Kidney (tissue), 13 donors: ENCODE measurements at regions not wholly inside any gene's neighbourhood (a gene's known extent, or its start where the extent isn't known, plus 50 kb on each side); places are given as distances from the start of the nearest gene placed in this dataset.
"Not testable (repeated sequence)": the region's sequence is repeated elsewhere in the genome, so short reads cannot be mapped to it uniquely, and the experiment has no call there.

Experiments used
- DNase-seq, 5 donors: peaks; one replicate each; pipeline ENCODE4 v3.0.0-alpha.2; 2013 to 2020
- FAIRE-seq: peaks from 2 replicates; lab custom pipeline; 2012; peaks lifted over from hg19 to GRCh38; lab: Jason Lieb, UNC
- H3K27ac ChIP-seq, 2 donors: one replicate each; pipeline ENCODE4 v1.7.0; 2013; ENCODE audit warnings: low read depth in 2 of 2, low read length in 2 of 2, inconsistent platforms in 1 of 2
- H3K27me3 ChIP-seq: one replicate; pipeline ENCODE4 v1.7.1; 2013; ENCODE audit warnings: low read length, inconsistent platforms; ENCODE audit not compliant: control insufficient read depth, insufficient read depth
- H3K36me3 ChIP-seq, 3 donors: one replicate each; pipeline versions ENCODE4 v1.7.0 to v1.7.1; 2013; ENCODE audit warnings: low read length in 3 of 3, control low read depth in 1 of 3, inconsistent platforms in 1 of 3; ENCODE audit not compliant: insufficient read depth in 3 of 3, control insufficient read depth in 2 of 3
- H3K4me1 ChIP-seq, 3 donors: one replicate each; pipeline versions ENCODE4 v1.7.0 to v1.7.1; 2013; ENCODE audit warnings: low read length in 3 of 3, inconsistent platforms in 1 of 3, low read depth in 1 of 3; ENCODE audit not compliant: control insufficient read depth in 2 of 3, insufficient read depth in 2 of 3
- H3K4me3 ChIP-seq, 3 donors: one replicate each; pipeline versions ENCODE4 v1.7.0 to v1.8.1; 2013; ENCODE audit warnings: low read length in 3 of 3, control low read depth in 1 of 3, inconsistent platforms in 1 of 3
- H3K9ac ChIP-seq, 3 donors: one replicate each; pipeline versions ENCODE4 v1.7.0 to v1.7.1; 2013; ENCODE audit warnings: low read length in 3 of 3, control low read depth in 1 of 3, inconsistent platforms in 1 of 3
- H3K9me3 ChIP-seq, 3 donors: one replicate each; pipeline versions ENCODE4 v1.7.0 to v1.7.1; 2013; ENCODE audit warnings: low read length in 3 of 3, control low read depth in 1 of 3, inconsistent platforms in 1 of 3; ENCODE audit not compliant: control insufficient read depth in 2 of 3, insufficient read depth in 1 of 3
- CTCF ChIP-seq: IDR thresholded peaks from 3 replicates; pipeline ENCODE4 v1.5.1; 2012; ENCODE audit warnings: mild to moderate bottlenecking, moderate library complexity, borderline replicate concordance; ENCODE audit not compliant: insufficient read depth; ENCODE audit errors: extremely low read depth
- intact Hi-C: fragments of 100-400 bp; cut with DNase I; formaldehyde crosslinking; loops from one replicate; pipeline ENCODE4 v1.11.1; 2022
- donor health status: control.
- donor health status: control.
- donor health status: control.
- donor health status: control.
- donor health status: control.
- donor health status: DM: yes; HTN: yes; CAD: no.
- donor health status: Normal renal cell carcinoma (clear cell type).

GRCh38 chr12:69172491-69172890, 66.9 kb upstream of the CPSF6 start:
- peaks cover 0 to 4% (median 0%) of the 10 kb centered on the region in 3 donors for H3K9me3 ChIP-seq
- H3K27ac ChIP-seq = no peak overlapping the region
- H3K9ac ChIP-seq = no peak overlapping the region
- FAIRE-seq (no peak), DNase-seq (no peak)
- H3K4me3 ChIP-seq = no peak overlapping the region
- no peaks in the 10 kb centered on the region for H3K4me1 ChIP-seq
- no peak for TF ChIP-seq CTCF
- H3K27me3 ChIP-seq = no peaks in the 10 kb centered on the region
- intact Hi-C loops = no loop called here
- no peaks in the 10 kb centered on the region for H3K36me3 ChIP-seq

DNA sequence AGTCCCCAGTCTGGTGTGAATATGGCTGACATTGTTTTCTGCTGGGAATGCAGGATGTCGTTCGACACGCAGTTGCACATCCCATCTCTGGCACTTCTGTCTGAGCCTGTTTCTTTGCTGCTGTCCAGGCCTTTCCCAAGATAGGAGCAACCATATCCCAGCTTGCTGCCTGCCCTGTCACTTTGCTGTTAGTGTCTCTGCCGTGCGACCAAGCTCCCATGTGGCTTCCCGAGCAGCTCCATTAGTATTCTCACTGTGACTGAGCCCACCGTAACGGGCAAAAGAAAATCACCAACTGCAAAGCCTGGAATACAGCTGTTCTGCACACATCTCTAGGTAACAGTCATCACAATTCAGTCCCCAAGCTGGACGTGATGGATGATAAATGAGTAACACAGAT, 66.0 kb upstream of the CPSF6 start:
- Histone ChIP-seq H3K27ac (no peak overlapping the region), H3K27me3 (no peaks in the 10 kb centered on the region), H3K9me3 (peaks cover 0 to 4% (median 0%) of the 10 kb centered on the region in 3 donors), H3K9ac (no peak overlapping the region), H3K4me3 (no peak overlapping the region), H3K36me3 (no peaks in the 10 kb centered on the region), H3K4me1 (no peaks in the 10 kb centered on the region)
- FAIRE-seq (no peak), DNase-seq (no peak)
- intact Hi-C loops = no loop called here
- TF ChIP-seq CTCF = no peak

DNA sequence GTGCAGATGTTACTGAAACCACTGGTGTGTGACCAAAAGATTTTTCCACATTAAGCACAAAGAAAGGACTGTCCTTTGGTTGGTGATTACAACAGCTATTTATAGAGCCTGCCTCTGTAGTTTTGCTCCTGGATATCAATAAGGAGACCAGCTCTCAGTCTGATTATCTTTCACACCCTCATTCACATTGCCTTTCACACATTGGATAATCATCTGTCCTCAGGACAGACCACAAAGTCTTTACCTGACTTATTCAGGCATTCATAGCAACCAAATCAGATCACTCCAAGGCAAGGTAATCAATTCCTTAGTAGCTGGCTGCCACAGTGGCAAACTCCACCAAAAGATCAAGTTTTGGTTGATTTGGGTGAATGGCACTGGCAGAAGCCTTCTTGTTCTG, 59.6 kb upstream of the CPSF6 start:
- no peak for TF ChIP-seq CTCF
- peaks cover 0 to 4% (median 0%) of the 10 kb centered on the region in 3 donors for H3K9me3 ChIP-seq
- H3K36me3 ChIP-seq = no peaks in the 10 kb centered on the region
- no peaks in the 10 kb centered on the region for H3K27me3 ChIP-seq
- FAIRE-seq (no peak), DNase-seq (no peak)
- H3K4me1 ChIP-seq = no peaks in the 10 kb centered on the region
- intact Hi-C loops = no loop called here
- no peak overlapping the region for H3K4me3 ChIP-seq
- no peak overlapping the region for H3K9ac ChIP-seq
- no peak overlapping the region for H3K27ac ChIP-seq

- FAIRE-seq, H3K4me3 ChIP-seq, intact Hi-C loops, H3K27me3 ChIP-seq, H3K9me3 ChIP-seq, H3K27ac ChIP-seq, H3K9ac ChIP-seq, DNase-seq, H3K4me1 ChIP-seq, H3K36me3 ChIP-seq: not testable (repeated sequence)
Observed at GRCh38 chr12:69187572-69187971, 51.8 kb upstream of the CPSF6 start.
